Smooth muscle cell (in vitro differentiated cells): ENCODE measurements at regions not wholly inside any gene's neighbourhood (a gene's known extent, or its start where the extent isn't known, plus 50 kb on each side); places are given as distances from the start of the nearest gene placed in this dataset.

Source experiments
- DNase-seq: peaks from one replicate; lab custom pipeline; 2025; ENCODE audit not compliant: unreplicated experiment; lab: John Stamatoyannopoulos, UW
- H2AFZ ChIP-seq: fragments of 200-600 bp; sonication (generic); 2 replicates; pipeline ENCODE4 v1.6.0; 2016; ENCODE audit warnings: antibody characterized with exemption, low read depth, mild to moderate bottlenecking
- H3F3A ChIP-seq: fragments of 200-600 bp; sonication (generic); 2 replicates; pipeline ENCODE4 v1.6.0; 2017; ENCODE audit warnings: antibody characterized with exemption, low read depth
- H3K27ac ChIP-seq: fragments of 200-600 bp; sonication (generic); 2 replicates; pipeline ENCODE4 v1.5.1; 2016; ENCODE audit warnings: low read depth, mild to moderate bottlenecking
- H3K27me3 ChIP-seq: fragments of 200-600 bp; sonication (generic); 2 replicates; pipeline ENCODE4 v1.6.1; 2016; ENCODE audit warnings: low read depth, mild to moderate bottlenecking
- H3K36me3 ChIP-seq: fragments of 200-600 bp; sonication (generic); 2 replicates; pipeline ENCODE4 v1.5.1; 2016; ENCODE audit warnings: low read depth
- H3K4me1 ChIP-seq: fragments of 200-600 bp; sonication (generic); 2 replicates; pipeline ENCODE4 v1.5.1; 2016; ENCODE audit warnings: low read depth
- H3K4me2 ChIP-seq: fragments of 200-600 bp; sonication (generic); 2 replicates; pipeline ENCODE4 v1.6.0; 2016; ENCODE audit warnings: mild to moderate bottlenecking
- H3K4me3 ChIP-seq: fragments of 200-600 bp; sonication (generic); 2 replicates; pipeline ENCODE4 v1.5.1; 2016; ENCODE audit warnings: mild to moderate bottlenecking
- H3K79me2 ChIP-seq: fragments of 200-600 bp; sonication (generic); 2 replicates; pipeline ENCODE4 v1.6.0; 2016; ENCODE audit warnings: low read depth, mild to moderate bottlenecking
- H3K9ac ChIP-seq: fragments of 200-600 bp; sonication (generic); 2 replicates; pipeline ENCODE4 v1.6.0; 2016; ENCODE audit warnings: low read depth
- H3K9me3 ChIP-seq: fragments of 200-600 bp; sonication (generic); replicated peaks from 2 replicates; pipeline ENCODE4 v1.5.1; 2016; ENCODE audit warnings: low read depth
- H4K20me1 ChIP-seq: fragments of 200-600 bp; sonication (generic); 2 replicates; pipeline ENCODE4 v1.6.0; 2016; ENCODE audit warnings: low read depth
- WGBS: methylation state at CpG from one replicate; pipeline ENCODE4 v1.1.7; 2016; ENCODE audit warnings: low lambda C conversion rate; 5-methylcytosine and 5-hydroxymethylcytosine counted together
- TF ChIP-seq, protein P1 (sequence below): fragments of 200-600 bp; sonication (generic); IDR thresholded peaks from 2 replicates; pipeline ENCODE4 v1.5.1; 2017; ENCODE audit warnings: borderline replicate concordance, mild to moderate bottlenecking, antibody characterized with exemption; ENCODE audit not compliant: insufficient read depth, poor library complexity, severe bottlenecking

DNA sequence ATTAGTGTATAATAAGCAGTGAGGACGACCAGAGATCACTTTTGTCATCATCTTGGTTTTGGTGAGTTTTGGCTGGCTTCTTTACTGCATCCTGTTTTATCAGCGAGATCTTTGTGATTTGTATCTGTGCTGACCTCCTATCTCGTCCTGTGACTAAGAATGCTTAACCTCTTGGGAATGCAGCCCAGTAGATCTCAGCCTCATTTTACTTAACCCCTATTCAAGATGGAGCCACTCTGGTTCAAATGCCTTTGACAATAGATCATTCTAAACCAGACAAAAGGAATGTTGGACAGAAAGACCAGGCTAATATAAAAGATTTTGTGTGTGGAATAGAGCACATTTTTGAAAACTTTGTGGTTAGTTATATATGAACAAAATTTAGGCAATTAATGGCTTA is 618.5 kb upstream of the BCHE start:
- H3K4me2 ChIP-seq: no peak overlapping the region
- no peaks in the 10 kb centered on the region for H3K4me1 ChIP-seq
- DNase-seq: no peak
- H3K4me3 ChIP-seq: no peak overlapping the region
- WGBS: 57% methylated on average over 3 of the region's 3 CpGs
- no peaks in the 10 kb centered on the region for H3F3A ChIP-seq
- H3K9me3 ChIP-seq: no peaks in the 10 kb centered on the region
- no peaks in the 10 kb centered on the region for H3K36me3 ChIP-seq
- H3K27ac ChIP-seq: no peak overlapping the region
- no peaks in the 10 kb centered on the region for H3K79me2 ChIP-seq
- no peak overlapping the region for H2AFZ ChIP-seq
- H3K27me3 ChIP-seq: no peaks in the 10 kb centered on the region
- TF ChIP-seq, protein P1, sequence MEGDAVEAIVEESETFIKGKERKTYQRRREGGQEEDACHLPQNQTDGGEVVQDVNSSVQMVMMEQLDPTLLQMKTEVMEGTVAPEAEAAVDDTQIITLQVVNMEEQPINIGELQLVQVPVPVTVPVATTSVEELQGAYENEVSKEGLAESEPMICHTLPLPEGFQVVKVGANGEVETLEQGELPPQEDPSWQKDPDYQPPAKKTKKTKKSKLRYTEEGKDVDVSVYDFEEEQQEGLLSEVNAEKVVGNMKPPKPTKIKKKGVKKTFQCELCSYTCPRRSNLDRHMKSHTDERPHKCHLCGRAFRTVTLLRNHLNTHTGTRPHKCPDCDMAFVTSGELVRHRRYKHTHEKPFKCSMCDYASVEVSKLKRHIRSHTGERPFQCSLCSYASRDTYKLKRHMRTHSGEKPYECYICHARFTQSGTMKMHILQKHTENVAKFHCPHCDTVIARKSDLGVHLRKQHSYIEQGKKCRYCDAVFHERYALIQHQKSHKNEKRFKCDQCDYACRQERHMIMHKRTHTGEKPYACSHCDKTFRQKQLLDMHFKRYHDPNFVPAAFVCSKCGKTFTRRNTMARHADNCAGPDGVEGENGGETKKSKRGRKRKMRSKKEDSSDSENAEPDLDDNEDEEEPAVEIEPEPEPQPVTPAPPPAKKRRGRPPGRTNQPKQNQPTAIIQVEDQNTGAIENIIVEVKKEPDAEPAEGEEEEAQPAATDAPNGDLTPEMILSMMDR: no peak
- H4K20me1 ChIP-seq: no peaks in the 10 kb centered on the region
- H3K9ac ChIP-seq: no peak overlapping the region

GRCh38 chr3:166453478-166453877 is 616.3 kb upstream of the BCHE start:
- no peak overlapping the region for H3K4me3 ChIP-seq
- TF ChIP-seq, protein P1: no peak
- no peak overlapping the region for H3K9ac ChIP-seq
- no peak overlapping the region for H3K4me2 ChIP-seq
- H4K20me1 ChIP-seq: no peaks in the 10 kb centered on the region
- H2AFZ ChIP-seq: no peak overlapping the region
- H3F3A ChIP-seq: no peaks in the 10 kb centered on the region
- no peaks in the 10 kb centered on the region for H3K36me3 ChIP-seq
- DNase-seq: no peak
- H3K27me3 ChIP-seq: no peaks in the 10 kb centered on the region
- no peaks in the 10 kb centered on the region for H3K79me2 ChIP-seq
- H3K27ac ChIP-seq: no peak overlapping the region
- no peaks in the 10 kb centered on the region for H3K9me3 ChIP-seq
- no peaks in the 10 kb centered on the region for H3K4me1 ChIP-seq
- WGBS: 85% methylated on average over 1 of the region's 1 CpG

DNA sequence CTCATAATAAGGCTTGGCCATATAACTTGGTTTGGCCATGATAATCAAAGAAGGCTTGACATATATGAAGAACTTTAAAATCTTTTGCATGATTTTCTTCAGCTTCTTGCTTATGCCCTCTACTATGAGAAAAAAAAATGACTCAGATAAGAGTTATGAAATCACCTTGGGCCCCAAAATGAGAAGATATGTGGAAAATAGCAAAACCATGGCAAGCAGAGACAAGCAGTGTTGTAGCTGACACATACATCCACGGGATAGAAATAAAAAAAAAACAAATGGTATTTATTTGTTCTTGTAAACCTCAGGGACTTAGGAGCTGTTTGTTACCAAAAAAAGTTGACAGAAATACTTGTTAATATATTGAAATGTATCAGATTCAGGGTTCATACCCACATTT is 614.8 kb upstream of the BCHE start:
- Histone ChIP-seq H3K27me3 (no peaks in the 10 kb centered on the region), H4K20me1 (no peaks in the 10 kb centered on the region), H3K27ac (no peak overlapping the region), H3K36me3 (no peaks in the 10 kb centered on the region), H3K4me2 (no peak overlapping the region), H3K9me3 (no peaks in the 10 kb centered on the region), H3K4me3 (no peak overlapping the region), H2AFZ (no peak overlapping the region), H3K4me1 (no peaks in the 10 kb centered on the region), H3K79me2 (no peaks in the 10 kb centered on the region), H3K9ac (no peak overlapping the region), H3F3A (no peaks in the 10 kb centered on the region)
- TF ChIP-seq, protein P1: no peak
- 85% methylated on average over 1 of the region's 1 CpG for WGBS
- no peak for DNase-seq

DNA sequence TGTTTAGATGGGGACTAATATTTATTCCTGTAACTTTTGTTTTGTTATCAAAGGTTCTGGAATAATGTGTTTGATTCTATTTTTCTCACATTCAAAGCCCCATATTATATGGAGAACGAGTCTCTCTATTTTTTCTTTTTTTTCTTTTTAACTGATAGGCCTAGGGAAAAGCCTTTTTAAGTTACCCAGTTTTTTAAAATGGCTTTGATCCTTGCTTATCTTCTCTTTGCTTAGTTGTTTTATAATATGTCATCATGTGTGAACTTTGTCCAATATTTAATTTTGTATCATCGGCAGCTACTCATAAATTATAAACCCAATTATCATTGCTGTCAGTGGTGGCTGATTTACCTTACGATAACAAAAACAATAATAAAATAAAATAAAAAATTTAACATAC is 610.3 kb upstream of the BCHE start:
- no peaks in the 10 kb centered on the region for H3F3A ChIP-seq
- H3K4me1 ChIP-seq: no peaks in the 10 kb centered on the region
- no peak for DNase-seq
- no peaks in the 10 kb centered on the region for H3K9me3 ChIP-seq
- no peak overlapping the region for H3K4me2 ChIP-seq
- H3K79me2 ChIP-seq: no peaks in the 10 kb centered on the region
- no peak overlapping the region for H3K9ac ChIP-seq
- TF ChIP-seq, protein P1: no peak
- no peak overlapping the region for H3K4me3 ChIP-seq
- no peaks in the 10 kb centered on the region for H3K27me3 ChIP-seq
- H3K36me3 ChIP-seq: no peaks in the 10 kb centered on the region
- no peak overlapping the region for H2AFZ ChIP-seq
- 82% methylated on average over 3 of the region's 3 CpGs for WGBS
- H3K27ac ChIP-seq: no peak overlapping the region
- no peaks in the 10 kb centered on the region for H4K20me1 ChIP-seq
